ENCODE measurements at regions not wholly inside any gene's neighbourhood (a gene's known extent, or its start where the extent isn't known, plus 50 kb on each side); places are given as distances from the start of the nearest gene placed in this dataset.

DNA sequence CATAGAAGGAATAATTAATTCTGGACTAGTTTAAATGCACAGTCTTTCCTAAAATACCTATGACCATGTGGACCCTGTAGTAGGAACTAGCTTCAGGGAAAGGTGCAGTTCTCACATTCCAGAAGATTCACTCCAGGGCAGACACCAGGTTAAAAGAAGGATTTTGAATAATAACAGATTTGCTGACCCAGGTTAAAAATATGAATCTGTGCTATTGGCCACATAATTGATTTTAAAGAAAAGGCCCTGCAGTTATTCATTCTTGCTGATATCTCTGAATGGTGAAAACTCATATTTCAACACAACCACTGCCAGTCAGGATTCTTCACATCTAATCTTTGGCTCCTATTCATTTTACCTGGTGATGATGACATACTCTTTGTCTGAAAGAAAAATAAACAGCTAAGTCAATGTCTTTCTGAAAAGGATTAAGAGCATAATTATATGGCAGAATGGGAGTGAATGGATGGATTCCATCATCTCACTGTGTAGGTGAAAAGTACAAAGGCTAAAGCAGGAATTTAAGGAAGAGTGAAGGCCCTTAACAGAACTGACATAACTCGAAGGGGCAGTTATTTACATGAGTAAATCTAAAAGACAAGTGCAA, 432.8 kb downstream of the PDGFC start:
- Histone ChIP-seq H3K4me1 (ENCODE audit: control insufficient read depth, insufficient read depth, low read length) (peaks cover 3% of the 10 kb centered on the region), H3K4me2 (ENCODE audit: low read length) (no peak overlapping the region), H3K27me3 (ENCODE audit: control insufficient read depth, insufficient read depth, low read length) (no peaks in the 10 kb centered on the region), H3K9me3 (replicated peaks; ENCODE audit: low read length) (no peaks in the 10 kb centered on the region), H3K4me3 (ENCODE audit: low read length) (no peak overlapping the region), H3K9ac (ENCODE audit: low read depth, low read length) (no peak overlapping the region), H3K36me3 (ENCODE audit: insufficient read depth, low read length) (no peaks in the 10 kb centered on the region)

DNA sequence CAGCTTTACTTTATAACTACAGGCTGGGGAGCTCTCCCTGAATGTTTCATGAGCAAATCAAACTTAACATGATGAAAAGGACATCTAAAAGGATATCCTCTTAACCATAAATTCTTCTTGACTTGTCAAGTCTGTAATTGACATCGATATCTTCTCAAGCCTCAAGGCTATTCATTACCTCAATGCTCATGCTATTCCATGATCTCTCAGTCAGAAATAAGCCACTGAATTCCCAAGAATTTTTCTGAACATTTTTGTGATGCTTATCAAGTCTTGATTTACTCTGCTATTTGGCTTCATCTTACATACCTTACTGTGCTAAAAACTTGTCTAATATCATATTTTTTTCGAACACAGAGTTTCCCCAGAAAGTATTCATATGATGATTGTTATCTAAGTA, 433.4 kb downstream of the PDGFC start:
- Histone ChIP-seq H3K9ac (ENCODE audit: low read depth, low read length) (no peak overlapping the region), H3K9me3 (replicated peaks; ENCODE audit: low read length) (no peaks in the 10 kb centered on the region), H3K4me2 (ENCODE audit: low read length) (no peak overlapping the region)

DNA sequence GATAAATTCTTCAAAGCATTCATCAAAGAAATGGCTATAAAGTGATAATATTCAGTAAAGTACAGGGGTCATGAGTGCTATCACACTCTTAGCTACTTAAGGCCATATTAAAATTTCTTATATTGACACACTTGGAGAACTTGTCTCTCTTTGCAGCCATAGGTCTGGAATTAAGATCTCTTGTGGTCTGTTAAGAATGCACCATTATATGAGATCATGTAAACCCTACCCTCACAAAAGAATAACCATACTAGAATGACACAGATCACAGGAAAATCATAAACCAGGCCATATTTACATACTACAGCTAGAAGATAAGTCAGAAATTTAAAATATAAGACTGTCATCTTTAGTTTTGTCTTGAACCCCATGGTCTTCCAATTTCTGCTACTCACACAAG, 434.3 kb downstream of the PDGFC start:
- peaks cover 3% of the 10 kb centered on the region for H3K4me1 ChIP-seq (ENCODE audit: control insufficient read depth, insufficient read depth, low read length)
- no peak overlapping the region for H3K9ac ChIP-seq (ENCODE audit: low read depth, low read length)
- no peaks in the 10 kb centered on the region for H3K36me3 ChIP-seq (ENCODE audit: insufficient read depth, low read length)
- no peak overlapping the region for H3K4me2 ChIP-seq (ENCODE audit: low read length)
- H3K9me3 ChIP-seq (replicated peaks; ENCODE audit: low read length): no peaks in the 10 kb centered on the region
- H3K4me3 ChIP-seq (ENCODE audit: low read length): no peak overlapping the region
- no peaks in the 10 kb centered on the region for H3K27me3 ChIP-seq (ENCODE audit: control insufficient read depth, insufficient read depth, low read length)

More for the DNA sequence above, 433.4 kb downstream of the PDGFC start:
- H3K4me1 ChIP-seq (ENCODE audit: control insufficient read depth, insufficient read depth, low read length): peaks cover 3% of the 10 kb centered on the region
- H3K4me3 ChIP-seq (ENCODE audit: low read length): no peak overlapping the region
- no peaks in the 10 kb centered on the region for H3K36me3 ChIP-seq (ENCODE audit: insufficient read depth, low read length)
- no peaks in the 10 kb centered on the region for H3K27me3 ChIP-seq (ENCODE audit: control insufficient read depth, insufficient read depth, low read length)

DNA sequence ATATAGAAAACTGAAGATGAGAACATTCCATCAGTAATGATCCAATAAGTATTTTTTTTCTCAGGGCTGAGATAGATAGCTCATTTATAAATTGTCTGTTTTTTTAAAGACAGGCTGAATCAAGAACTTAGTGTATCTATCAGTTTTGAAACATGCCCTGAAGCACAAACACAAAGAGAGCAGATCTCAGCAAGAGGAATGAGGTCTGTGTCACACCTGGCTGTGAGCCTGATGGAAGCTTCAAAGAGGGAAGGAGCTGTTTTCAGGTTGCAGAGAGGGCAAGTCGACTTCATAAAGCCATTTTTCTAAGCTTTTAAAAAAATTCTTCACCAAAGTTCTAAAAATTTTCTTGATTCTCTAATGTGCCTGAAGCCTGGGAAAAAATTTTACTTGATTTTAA, 434.9 kb downstream of the PDGFC start:
- H3K36me3 ChIP-seq (ENCODE audit: insufficient read depth, low read length): no peaks in the 10 kb centered on the region
- no peaks in the 10 kb centered on the region for H3K27me3 ChIP-seq (ENCODE audit: control insufficient read depth, insufficient read depth, low read length)
- H3K4me2 ChIP-seq (ENCODE audit: low read length): no peak overlapping the region
- H3K9ac ChIP-seq (ENCODE audit: low read depth, low read length): no peak overlapping the region
- peaks cover 3% of the 10 kb centered on the region for H3K4me1 ChIP-seq (ENCODE audit: control insufficient read depth, insufficient read depth, low read length)
- H3K4me3 ChIP-seq (ENCODE audit: low read length): no peak overlapping the region
- H3K9me3 ChIP-seq (replicated peaks; ENCODE audit: low read length): no peaks in the 10 kb centered on the region

DNA sequence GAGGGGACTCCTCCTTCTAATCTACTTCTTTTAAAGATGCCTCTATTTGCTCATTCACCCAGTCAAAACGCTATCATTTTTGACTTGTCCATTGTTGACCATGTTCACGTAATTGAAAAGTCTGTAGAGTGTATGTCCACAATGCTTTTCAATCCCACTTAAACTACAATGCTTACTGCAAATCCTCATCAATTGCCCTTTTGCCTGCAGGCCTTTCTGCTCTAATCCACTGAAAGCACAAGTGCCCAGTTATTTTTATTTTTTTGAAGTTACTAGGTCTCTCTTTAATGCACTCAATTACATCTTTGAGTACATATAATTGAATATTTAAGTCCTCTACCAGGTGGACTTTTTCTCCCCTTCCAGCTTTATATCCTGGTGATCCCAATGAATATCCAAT, 437.4 kb downstream of the PDGFC start:
- Histone ChIP-seq H3K4me2 (ENCODE audit: low read length) (no peak overlapping the region), H3K4me1 (ENCODE audit: control insufficient read depth, insufficient read depth, low read length) (peaks cover 3% of the 10 kb centered on the region), H3K9me3 (replicated peaks; ENCODE audit: low read length) (no peaks in the 10 kb centered on the region), H3K9ac (ENCODE audit: low read depth, low read length) (no peak overlapping the region), H3K36me3 (ENCODE audit: insufficient read depth, low read length) (no peaks in the 10 kb centered on the region), H3K27me3 (ENCODE audit: control insufficient read depth, insufficient read depth, low read length) (no peaks in the 10 kb centered on the region), H3K4me3 (ENCODE audit: low read length) (no peak overlapping the region)

DNA sequence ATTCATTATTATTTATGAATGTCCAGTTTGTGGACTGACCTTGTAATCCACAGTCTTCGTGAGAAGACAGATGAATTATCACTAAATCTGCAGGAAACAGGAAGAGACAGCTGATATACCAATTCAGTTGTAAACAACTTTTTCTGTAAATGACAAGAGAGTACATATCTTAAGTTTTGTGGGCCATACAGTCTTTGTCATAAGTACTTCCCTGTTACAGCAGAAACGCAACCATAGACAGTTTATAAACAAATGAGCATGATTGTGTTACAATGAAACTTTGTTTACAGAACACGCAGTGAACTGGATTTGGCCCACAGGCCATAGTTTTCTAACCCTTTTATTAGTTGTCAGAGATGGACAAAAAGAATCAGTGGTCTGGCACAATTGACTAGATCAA, 443.4 kb downstream of the PDGFC start:
- Histone ChIP-seq H3K9me3 (replicated peaks; ENCODE audit: low read length) (no peaks in the 10 kb centered on the region), H3K4me3 (ENCODE audit: low read length) (no peak overlapping the region), H3K27me3 (ENCODE audit: control insufficient read depth, insufficient read depth, low read length) (no peaks in the 10 kb centered on the region), H3K4me2 (ENCODE audit: low read length) (no peak overlapping the region), H3K9ac (ENCODE audit: low read depth, low read length) (no peak overlapping the region), H3K36me3 (ENCODE audit: insufficient read depth, low read length) (no peaks in the 10 kb centered on the region), H3K4me1 (ENCODE audit: control insufficient read depth, insufficient read depth, low read length) (no peaks in the 10 kb centered on the region)

DNA sequence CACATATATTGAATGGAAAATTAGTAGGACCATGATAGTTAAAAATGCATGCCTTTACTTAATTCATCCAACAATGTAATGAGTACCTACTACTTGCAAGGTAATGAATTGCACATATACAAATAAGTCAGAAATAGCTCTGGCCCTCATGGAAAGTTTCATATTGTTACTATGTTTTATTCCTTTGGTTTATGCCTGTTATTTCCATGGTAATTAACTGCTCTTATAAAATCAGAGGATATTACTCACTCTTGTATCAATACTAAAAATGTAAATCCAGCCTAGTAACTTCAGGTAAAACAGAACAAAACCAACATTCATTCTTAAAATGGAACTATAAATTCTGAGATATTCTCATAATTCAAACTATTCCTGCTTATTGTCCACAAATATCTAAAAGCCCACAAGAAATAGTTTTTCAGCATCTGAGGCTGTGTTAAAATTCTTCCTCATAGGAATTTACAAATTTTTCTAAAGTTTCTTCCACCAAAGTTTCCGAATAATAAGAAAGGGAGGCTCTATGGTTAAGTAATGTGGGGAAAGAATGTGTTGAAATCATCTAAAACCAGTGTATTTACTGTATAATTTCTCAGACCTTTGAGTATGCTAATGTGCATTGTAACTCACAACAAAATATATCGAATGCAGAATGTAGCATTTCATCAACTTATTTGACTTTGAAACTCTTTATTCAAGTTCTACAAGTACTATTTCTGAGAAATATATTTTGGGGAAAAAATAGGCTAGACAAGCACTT, 444.2 kb downstream of the PDGFC start:
- Histone ChIP-seq H3K36me3 (ENCODE audit: insufficient read depth, low read length) (no peaks in the 10 kb centered on the region), H3K9ac (ENCODE audit: low read depth, low read length) (no peak overlapping the region), H3K27me3 (ENCODE audit: control insufficient read depth, insufficient read depth, low read length) (no peaks in the 10 kb centered on the region), H3K4me1 (ENCODE audit: control insufficient read depth, insufficient read depth, low read length) (no peaks in the 10 kb centered on the region), H3K9me3 (replicated peaks; ENCODE audit: low read length) (no peaks in the 10 kb centered on the region), H3K4me2 (ENCODE audit: low read length) (no peak overlapping the region), H3K4me3 (ENCODE audit: low read length) (no peak overlapping the region)

DNA sequence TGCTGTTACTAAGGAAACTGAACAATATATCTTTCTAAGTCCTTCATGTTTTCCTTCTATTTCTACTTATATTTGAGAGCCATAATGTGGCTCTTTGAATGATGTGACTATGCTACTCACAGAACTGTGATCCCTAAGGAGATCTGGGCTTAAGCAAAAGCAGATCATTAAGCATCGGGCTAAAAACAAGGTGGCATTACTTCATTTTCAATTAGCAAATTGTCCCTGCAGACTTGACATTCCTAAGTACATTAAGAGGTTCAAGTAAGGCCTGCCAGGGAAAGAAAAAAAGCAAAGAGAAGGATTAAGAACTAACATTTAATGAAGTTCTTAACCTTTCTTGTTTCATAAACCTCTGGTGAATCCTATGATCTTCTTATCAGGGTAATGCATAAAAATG, 447.6 kb downstream of the PDGFC start:
- Histone ChIP-seq H3K4me1 (ENCODE audit: control insufficient read depth, insufficient read depth, low read length) (no peaks in the 10 kb centered on the region), H3K27me3 (ENCODE audit: control insufficient read depth, insufficient read depth, low read length) (no peaks in the 10 kb centered on the region), H3K4me2 (ENCODE audit: low read length) (no peak overlapping the region), H3K36me3 (ENCODE audit: insufficient read depth, low read length) (no peaks in the 10 kb centered on the region), H3K9me3 (replicated peaks; ENCODE audit: low read length) (no peaks in the 10 kb centered on the region), H3K4me3 (ENCODE audit: low read length) (no peak overlapping the region), H3K9ac (ENCODE audit: low read depth, low read length) (no peak overlapping the region)

DNA sequence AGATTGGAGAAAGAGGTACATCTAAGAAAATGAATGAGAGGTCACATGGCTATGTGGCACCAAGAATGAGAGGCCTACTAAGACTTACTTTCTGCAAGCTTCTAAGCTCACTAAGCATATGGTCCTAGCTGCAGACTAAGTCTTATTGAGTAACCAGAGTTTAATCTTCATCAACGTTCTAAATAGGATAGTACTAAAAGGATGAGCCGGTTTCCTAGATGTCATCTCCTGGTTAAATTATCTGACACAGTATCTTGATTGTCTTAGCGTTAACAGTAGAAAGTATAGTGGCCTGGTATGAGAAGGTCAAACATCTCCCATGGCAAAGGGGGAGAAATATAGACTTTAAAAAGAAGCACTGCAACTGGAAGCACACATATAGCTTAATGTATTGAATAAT, 448.1 kb downstream of the PDGFC start:
- Histone ChIP-seq H3K9me3 (replicated peaks; ENCODE audit: low read length) (no peaks in the 10 kb centered on the region), H3K9ac (ENCODE audit: low read depth, low read length) (no peak overlapping the region), H3K36me3 (ENCODE audit: insufficient read depth, low read length) (no peaks in the 10 kb centered on the region), H3K4me3 (ENCODE audit: low read length) (no peak overlapping the region), H3K4me2 (ENCODE audit: low read length) (no peak overlapping the region), H3K4me1 (ENCODE audit: control insufficient read depth, insufficient read depth, low read length) (no peaks in the 10 kb centered on the region), H3K27me3 (ENCODE audit: control insufficient read depth, insufficient read depth, low read length) (no peaks in the 10 kb centered on the region)

DNA sequence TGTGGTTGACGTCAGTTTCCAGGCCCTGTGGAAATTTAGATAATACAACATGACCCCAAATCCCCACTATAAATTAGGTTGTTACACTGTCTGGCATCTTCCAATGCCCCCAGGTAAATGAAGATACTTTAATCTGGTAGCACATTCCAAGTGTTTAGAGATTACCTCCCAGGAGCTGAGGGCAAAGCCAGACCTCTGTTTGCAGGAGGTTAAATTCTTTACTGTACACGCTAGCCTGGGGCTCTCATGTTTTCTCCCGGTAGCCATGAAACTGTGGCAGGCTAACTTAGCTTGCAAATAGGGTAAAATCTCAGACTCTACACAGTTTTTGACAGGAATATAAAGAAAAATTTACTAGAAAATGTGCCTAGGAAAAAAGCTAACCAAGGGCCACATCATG, 450.0 kb downstream of the PDGFC start:
- H3K4me2 ChIP-seq (ENCODE audit: low read length): no peak overlapping the region
- H3K27me3 ChIP-seq (ENCODE audit: control insufficient read depth, insufficient read depth, low read length): no peaks in the 10 kb centered on the region

DNA sequence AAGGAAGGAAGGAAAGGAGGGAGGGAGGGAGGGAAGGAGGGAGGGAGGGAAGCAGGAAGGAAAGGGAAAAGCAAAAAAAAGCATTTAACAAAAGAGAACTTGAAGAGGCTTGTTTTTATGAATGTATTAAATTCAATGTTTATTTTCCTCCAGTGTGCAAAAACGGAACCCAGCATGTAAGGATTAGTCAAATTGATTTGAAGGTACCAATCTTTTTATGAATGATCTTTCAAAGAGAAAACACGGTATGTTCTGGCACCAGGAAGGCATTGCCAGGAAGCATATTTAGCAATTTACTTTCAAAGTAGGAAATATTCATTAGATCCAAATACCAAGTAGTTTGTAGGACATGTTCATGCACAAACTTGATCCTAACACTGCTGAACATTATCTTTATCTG, 453.6 kb downstream of the PDGFC start:
- Histone ChIP-seq H3K4me3 (ENCODE audit: low read length) (no peak overlapping the region), H3K27me3 (ENCODE audit: control insufficient read depth, insufficient read depth, low read length) (no peaks in the 10 kb centered on the region), H3K9me3 (replicated peaks; ENCODE audit: low read length) (no peaks in the 10 kb centered on the region), H3K36me3 (ENCODE audit: insufficient read depth, low read length) (no peaks in the 10 kb centered on the region), H3K4me2 (ENCODE audit: low read length) (no peak overlapping the region), H3K9ac (ENCODE audit: low read depth, low read length) (no peak overlapping the region), H3K4me1 (ENCODE audit: control insufficient read depth, insufficient read depth, low read length) (peaks cover 5% of the 10 kb centered on the region)

More for the DNA sequence above, 450.0 kb downstream of the PDGFC start:
- no peaks in the 10 kb centered on the region for H3K36me3 ChIP-seq (ENCODE audit: insufficient read depth, low read length)
- H3K4me1 ChIP-seq (ENCODE audit: control insufficient read depth, insufficient read depth, low read length): no peaks in the 10 kb centered on the region
- no peaks in the 10 kb centered on the region for H3K9me3 ChIP-seq (replicated peaks; ENCODE audit: low read length)
- no peak overlapping the region for H3K4me3 ChIP-seq (ENCODE audit: low read length)
- H3K9ac ChIP-seq (ENCODE audit: low read depth, low read length): no peak overlapping the region

DNA sequence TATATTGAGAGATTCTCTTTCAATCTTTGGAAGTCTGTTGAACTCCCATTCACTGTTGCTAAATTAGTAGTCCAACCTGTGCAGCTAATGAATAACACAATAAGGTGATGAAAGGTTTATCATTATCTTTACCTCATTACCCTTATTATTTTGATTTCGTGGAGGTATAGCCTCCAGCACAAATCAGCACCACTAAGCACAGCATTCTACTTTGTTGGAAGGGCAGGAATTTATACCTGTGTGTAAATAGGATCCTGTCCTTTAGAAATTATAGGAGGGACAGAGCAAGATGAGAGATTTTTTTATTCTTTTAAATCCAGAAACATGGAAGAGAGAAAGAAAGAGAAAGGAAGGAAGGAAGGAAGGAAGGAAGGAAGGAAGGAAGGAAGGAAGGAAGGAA, 454.1 kb downstream of the PDGFC start:
- H3K4me2 ChIP-seq (ENCODE audit: low read length): no peak overlapping the region
- no peaks in the 10 kb centered on the region for H3K9me3 ChIP-seq (replicated peaks; ENCODE audit: low read length)
- H3K4me1 ChIP-seq (ENCODE audit: control insufficient read depth, insufficient read depth, low read length): peaks cover 9% of the 10 kb centered on the region
- H3K27me3 ChIP-seq (ENCODE audit: control insufficient read depth, insufficient read depth, low read length): no peaks in the 10 kb centered on the region
- no peak overlapping the region for H3K4me3 ChIP-seq (ENCODE audit: low read length)
- no peak overlapping the region for H3K9ac ChIP-seq (ENCODE audit: low read depth, low read length)
- H3K36me3 ChIP-seq (ENCODE audit: insufficient read depth, low read length): no peaks in the 10 kb centered on the region
